ENCODE measurements at regions not wholly inside any gene's neighbourhood (a gene's known extent, or its start where the extent isn't known, plus 50 kb on each side); places are given as distances from the start of the nearest gene placed in this dataset.

- DNase-seq = no peak
These were observed 135.4 kb upstream of the ATP1B1 start for GRCh38 chr1:168970926-168971659.

GRCh38 chr1:168972225-168972624, 134.3 kb upstream of the ATP1B1 start:
- DNase-seq = no peak

- DNase-seq = no peak
These were observed 133.6 kb upstream of the ATP1B1 start for GRCh38 chr1:168972887-168973286.

DNA sequence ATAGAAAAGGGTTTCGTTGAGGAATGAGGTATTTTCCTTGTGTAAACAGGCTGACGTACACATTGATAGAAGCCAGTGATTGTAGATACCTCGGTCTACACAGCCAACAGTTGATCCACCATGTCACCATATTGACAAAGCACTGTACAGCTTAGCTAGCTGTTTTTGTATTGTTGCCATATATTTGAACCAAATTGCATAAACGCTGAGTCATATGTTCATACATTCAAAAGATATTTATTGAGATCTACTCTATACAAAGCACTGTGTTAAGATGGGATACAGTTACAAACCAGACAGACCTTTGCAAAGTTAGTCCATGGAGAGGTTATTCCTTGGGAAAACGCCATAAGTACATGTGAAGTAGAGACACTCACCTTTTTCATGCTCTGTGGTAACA, 132.4 kb upstream of the ATP1B1 start:
- DNase-seq = no peak

DNA sequence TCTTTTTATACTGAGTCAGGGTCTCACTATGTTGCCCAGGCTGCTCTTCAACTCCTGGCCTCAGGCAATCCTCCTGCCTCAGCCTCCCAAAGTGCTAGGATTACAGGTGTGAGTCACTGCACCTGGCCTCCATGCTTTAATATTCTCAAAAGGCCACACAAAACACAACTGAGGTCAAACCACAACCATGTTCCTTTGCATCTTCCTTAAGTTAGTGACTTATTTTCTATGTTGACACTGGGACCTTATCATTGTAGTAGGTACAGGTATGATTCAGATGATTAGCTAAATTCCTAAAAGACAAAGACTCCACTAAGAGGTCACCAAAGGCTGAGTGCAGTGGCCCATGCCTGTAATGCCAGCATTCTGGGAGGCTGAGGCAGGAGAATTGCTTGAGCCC, 131.9 kb upstream of the ATP1B1 start:
- DNase-seq = no peak

DNA sequence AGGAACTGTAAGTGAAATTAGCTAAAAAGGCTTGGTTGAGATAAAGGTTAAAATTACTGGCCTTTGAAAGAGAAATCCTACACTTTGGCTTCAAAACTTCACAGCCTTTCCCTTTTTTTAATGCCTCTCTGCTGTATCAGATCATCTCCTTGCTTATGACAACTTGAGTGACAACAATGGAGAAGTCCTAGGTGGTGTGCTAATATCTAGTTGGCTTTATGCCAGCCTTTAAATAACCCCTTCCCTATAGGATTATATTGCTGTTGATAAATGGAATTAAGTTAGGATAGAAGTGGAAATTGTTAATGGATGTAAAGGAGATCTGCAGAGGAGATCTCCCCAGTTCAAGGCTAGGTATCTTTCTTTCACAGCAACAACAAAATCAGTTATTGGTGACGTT, 130.2 kb upstream of the ATP1B1 start:
- DNase-seq = no peak

DNA sequence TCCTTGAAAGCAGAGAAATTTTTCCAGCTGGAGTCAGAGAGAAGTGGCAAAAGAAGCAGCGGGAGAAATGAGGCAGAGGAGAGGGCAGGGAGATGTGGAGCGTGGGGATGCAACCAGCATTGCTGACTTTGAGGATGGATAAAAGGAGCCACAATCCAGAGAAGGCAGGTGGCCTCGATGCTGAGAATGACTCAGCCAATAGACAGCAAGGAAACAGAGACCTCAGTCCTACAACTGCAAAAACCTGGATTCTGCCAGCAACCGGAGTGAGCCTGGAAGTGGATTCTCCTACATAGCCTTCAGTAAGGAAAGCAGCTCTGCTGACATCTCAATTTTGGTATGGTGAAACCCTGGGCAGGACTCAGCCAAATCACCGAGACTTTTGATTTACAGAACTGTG, 128.9 kb upstream of the ATP1B1 start:
- DNase-seq = no peak

GRCh38 chr1:168979276-168979675, 127.2 kb upstream of the ATP1B1 start:
- no peak for DNase-seq

- no peak for DNase-seq
These were observed 126.3 kb upstream of the ATP1B1 start for GRCh38 chr1:168980180-168980579.

GRCh38 chr1:168980656-168981055, 125.8 kb upstream of the ATP1B1 start:
- no peak for DNase-seq

GRCh38 chr1:168982778-168983177, 123.7 kb upstream of the ATP1B1 start:
- no peak for DNase-seq

GRCh38 chr1:168987330-168987729, 119.2 kb upstream of the ATP1B1 start:
- no peak for DNase-seq

DNA sequence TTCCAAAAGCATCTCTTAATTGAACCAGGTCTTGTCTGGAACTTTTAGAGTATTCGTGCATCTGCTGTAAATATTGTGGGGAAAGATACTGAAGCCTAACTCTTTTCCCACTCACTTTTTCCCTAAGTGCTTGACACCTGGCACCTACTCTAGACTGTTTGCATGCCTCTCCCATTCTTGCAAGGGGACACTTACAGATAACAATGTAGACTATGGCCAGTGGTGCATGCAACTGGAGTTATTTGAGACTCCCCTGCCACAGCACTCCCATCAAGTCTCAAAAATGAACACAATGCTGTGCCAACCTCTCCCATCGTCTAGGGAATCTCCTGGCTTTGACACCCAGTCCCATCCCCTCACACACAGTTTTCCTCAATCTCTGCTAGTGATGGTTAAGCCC, 118.6 kb upstream of the ATP1B1 start:
- DNase-seq = no peak

DNA sequence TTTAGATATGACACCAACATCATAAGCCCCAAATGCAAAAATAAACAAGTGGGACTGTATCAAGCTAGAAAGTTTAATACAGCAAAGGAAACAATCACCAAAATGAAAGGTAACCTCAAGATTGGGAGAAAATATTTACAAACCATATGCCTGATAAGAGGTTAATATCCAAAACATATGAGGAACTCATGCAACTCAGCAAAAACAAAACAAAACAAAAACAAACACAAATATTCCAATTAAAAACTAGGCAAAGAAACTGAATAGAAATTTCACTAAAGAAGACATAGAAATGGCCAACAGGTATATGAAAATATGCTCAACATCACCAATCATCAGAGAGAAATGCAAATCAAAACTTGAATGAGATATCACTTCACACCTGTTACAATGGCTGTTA, 116.5 kb upstream of the ATP1B1 start:
- no peak for DNase-seq

DNA sequence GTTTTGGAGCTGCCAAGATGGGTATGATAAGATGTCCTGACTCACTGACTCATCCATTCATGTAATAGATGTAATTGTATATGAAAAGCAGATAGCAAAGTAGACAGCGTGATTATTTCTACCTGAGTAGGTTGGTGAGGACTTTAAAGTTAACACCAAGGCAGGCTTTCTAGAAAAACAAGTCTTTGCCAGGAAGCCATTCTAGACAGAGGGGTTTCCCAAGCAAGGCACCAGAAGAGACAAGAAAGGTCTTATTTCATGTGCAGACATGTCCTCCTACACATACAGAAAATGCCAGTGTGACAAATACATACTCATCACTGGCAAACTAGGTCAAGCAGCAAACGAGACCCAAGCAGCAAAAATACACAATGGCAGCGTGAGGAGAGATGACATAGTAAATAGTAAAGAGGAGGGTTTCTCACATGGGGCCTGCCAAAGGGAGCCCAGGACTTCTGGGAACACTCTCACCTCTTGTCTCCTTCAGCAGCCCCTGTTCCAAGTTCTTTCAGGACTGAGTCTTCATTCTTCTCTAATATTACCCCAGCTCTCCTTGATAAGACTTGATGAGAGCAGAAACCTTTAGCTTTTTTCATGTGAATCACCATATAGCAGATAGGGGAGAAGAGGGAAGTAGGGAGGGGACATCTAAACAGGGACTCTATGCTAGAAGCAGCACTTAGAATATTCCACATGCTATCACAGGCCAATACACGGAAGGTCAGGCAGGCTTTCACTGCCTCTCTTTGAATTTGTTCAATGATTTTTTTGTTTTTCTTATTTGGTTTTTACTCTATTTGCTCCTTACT, 114.6 kb upstream of the ATP1B1 start:
- no peak for DNase-seq

DNA sequence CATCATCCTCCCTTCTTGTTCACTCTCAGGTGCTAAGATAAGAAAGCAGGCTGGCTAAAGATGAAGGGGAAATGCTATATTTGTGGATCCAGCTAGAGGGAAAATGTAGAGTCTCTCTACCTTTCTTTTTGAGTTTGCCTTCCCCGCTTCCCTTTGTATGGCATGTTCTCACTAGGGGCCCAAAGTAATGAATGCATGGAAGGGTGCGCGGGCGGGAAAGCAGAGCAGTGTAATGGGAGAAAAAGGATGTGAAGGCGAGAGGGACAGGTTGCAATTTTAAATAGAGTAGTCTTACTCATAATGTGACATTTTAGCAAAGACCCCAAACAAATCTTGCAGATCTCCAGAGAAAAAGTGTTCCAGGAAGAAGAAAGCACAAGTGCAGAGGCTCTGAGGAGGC, 105.1 kb upstream of the ATP1B1 start:
- no peak for DNase-seq

DNA sequence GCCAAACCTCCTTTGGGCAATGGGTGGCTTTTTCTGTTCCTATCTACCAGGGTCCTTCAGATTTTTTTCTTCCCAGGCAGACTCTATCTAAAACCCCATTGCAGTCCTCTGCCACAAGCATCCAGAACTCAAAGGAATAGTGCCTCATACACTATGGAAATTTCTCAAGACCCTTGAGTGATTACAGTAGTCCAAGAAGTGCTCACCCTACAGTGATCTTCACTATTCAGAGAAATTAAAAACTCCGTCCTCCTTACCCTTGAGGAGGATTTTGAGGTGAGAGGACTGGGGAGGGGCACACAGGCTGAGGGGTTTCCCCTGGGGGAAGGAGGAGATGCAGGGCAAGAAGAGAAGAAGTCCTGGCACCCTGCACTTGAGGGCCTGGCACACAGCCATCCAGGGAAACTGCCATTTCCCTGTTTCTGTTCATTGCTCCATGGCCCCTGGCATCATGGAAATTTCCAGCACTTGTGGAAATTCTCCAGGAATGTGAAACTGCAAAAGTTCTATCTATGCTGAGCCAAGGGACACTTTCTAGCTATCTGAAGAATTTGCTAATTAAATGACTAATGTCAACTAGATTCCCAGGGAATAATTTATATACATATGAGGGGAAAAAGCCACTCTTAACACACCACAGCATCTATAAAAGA, 102.5 kb upstream of the ATP1B1 start:
- no peak for DNase-seq

DNA sequence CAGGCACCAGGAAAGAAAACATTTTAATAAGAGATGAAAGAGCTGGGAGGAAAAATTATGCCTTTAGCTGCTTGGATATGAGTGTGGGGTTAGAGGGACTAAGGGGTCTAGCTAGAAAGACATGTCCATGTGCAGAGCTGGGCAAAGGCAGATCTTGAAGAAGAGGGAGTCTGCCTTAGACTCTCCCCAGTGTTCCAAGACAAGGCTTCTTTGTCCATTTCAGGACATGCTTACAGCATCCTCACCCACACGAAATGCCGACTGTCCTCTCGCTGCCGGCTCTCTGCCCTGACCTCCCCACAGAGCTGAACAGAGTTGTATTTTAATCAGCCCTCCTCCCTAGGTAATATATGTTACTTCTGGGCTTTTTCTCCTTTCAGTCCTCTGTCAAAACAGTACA, 100.7 kb upstream of the ATP1B1 start:
- no peak for DNase-seq

DNA sequence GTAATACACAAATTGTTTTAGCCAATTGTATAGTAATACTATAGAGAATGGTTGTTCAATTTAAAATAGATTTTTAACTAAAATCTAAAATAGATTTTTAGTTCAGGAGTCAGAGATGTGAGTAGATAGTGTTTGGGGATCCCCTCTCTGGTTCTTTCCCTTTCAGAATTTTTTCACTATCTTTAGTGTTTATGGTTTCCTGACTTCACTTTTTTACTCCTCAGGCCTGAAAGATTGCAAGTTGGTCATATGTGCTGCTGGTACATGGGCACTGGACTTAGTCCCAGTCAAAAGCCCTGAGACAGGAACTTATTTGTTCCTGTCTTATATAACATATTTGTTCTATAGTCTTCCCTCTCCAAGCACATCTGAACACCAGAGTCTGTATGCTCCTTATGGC, 96.8 kb upstream of the ATP1B1 start:
- no peak for DNase-seq

- DNase-seq = no peak
These were observed 94.1 kb upstream of the ATP1B1 start for GRCh38 chr1:169012416-169012815.

DNA sequence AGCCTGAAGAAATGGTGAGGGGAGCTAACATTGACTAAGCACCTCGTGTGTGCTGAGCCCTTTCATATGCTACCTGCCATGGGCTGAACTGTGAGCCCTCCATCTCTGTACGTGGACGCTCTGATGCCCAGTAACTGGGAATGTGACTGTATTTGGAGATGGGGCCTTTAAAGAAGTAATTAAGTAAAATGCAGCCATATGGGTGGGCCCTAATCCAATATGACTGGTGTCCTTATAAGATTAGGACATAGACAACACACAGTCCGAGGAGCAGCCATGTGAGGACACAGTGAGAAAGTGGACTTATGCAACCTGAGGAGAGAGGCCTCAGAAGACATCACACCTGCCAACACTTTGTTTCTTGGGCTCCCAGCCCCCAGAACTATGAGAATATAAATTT, 92.7 kb upstream of the ATP1B1 start:
- no peak for DNase-seq

GRCh38 chr1:169015464-169015863, 91.0 kb upstream of the ATP1B1 start:
- DNase-seq = no peak

DNA sequence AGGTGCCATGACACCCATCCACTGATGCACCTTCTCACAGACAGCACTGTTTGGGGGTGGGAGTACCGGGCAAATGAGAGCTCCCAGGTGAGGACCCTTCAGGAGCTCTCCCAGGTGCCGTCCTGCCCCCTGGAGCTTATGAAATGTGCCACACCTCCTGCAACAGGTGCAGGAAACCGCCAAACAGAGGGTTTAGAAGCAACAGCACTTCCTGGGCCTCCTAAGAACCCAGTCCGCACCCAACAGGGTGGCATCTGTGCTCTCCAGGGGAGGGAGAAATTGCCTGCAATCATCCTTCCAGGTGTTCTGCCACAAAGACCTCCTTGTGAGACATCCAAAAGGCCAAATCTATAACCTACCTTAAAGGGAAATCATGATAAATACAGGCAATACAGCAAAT, 87.7 kb upstream of the ATP1B1 start:
- DNase-seq = no peak

DNA sequence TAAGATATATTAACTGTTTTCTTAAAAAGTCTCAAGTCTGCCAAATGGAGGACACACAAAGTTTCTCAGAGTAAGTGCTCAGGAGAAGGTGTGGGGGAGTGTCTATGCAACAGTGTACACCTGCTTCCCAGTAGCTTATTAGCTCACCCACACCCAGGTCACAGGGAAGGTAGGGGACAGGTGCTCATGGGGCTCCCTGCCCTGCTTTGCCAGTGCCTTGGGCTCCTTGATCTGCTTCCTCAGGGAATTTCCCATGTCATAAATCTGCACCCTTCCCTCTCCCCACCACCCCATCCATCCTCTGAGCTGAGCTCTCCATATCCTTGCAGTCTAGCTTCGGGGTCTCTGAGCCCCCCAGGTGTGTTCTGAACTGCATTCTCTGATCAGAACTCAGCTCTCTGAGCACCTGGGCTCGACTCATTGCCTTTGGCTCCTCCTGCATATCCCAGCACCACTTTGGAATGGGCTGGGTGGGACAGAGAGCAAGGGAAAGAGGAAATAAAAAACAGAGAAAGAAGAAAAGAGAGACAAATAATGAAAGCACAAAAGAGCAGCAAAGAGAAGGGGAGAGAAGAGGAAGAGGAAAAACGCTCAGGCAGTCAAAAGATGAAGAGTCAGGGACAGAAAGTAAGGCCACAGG, 87.0 kb upstream of the ATP1B1 start:
- no peak for DNase-seq
